ENCODE measurements at regions not wholly inside any gene's neighbourhood (a gene's known extent, or its start where the extent isn't known, plus 50 kb on each side); places are given as distances from the start of the nearest gene placed in this dataset.

DNA sequence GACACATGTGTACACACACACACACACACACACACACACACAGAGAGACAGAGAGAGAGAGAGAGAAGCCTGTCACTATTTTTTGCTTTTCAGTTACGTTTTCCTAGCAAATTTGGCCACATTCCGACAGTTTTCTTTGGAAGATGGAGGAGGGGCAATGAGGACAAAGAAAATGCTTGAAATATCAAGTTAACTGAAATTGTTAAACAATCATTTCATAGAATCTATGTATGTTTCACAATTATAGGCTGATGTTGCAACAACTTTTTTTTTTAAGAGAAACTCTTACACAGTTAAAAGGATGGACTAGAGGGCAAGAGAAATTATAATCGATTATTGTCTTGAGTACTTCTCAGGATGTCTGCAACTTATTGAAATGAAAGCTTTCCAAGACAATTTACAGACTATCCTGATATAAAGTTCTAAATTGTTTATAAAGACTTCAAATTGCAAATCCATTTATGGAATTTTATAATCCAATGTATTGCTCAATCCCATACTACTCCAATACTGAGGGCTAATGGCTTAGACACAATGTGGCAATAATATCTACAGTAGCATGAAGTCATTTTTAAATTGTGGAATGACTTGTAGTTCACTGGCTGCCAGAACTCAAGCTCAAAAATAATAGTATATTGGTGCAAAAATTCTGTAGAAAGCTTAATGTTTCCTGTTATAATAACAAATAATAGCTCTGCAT is 647.0 kb upstream of the PCDH7 start:
- TF ChIP-seq CTCF (optimal IDR thresholded peaks at IDR 0.05 in 1 of 3, IDR thresholded peaks at IDR 0.05 in 1 of 3, conservative IDR thresholded peaks at IDR 0.05 in 1 of 3; ENCODE audit: extremely low read depth in 1 of 3, insufficient read depth in 2 of 3, low read length in 3 of 3) (no peak), EZH2 (IDR thresholded peaks at IDR 0.05; ENCODE audit: low read length) (no peak)

All from keratinocyte (primary cell).